NCI-H2171 (cell line): ENCODE measurements at regions not wholly inside any gene's neighbourhood (a gene's known extent, or its start where the extent isn't known, plus 50 kb on each side); places are given as distances from the start of the nearest gene placed in this dataset.

Experiments used
- DNase-seq: peaks from one replicate; lab custom pipeline; 2025; lab: John Stamatoyannopoulos, UW

DNA sequence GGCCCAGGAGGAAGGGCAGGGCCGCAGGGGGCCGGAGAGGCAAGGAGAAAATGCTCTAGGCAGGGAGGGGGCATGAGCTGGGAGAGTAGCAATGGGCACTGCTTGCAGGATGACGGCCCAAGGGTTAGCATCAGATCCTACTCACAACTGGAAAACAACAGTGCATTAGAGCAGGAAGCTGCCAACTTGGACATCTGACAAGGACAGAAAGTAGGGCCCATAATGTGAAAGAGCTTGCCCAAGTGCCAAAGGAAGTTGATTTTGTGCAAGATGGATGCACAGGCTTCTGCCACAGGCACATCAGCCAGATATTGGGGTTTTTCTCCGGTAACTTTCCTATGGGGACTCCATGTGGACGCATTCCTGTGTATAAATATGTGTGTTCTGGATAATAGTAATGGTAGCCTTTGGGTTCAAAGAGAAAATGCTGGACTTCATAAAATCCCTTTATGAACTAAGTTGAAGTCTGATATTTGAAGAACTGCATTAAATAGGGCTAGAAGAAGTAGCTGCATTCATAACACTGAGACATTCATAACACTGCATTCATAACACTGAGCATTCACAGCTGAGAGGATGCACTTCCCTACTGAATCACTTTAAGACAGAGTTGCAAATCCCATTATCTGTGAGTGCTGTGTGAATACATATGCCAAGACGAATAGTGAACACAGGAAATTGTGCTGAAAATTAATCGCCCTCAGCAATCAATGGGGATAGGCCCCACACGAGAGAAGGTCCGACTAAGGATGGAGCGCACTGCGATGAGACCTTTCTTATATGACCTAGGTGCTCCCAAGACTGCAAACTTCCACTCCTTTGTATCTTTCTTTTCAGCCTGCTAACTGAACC lies 235.6 kb upstream of the PRDM1 start:
- no peak for DNase-seq

DNA sequence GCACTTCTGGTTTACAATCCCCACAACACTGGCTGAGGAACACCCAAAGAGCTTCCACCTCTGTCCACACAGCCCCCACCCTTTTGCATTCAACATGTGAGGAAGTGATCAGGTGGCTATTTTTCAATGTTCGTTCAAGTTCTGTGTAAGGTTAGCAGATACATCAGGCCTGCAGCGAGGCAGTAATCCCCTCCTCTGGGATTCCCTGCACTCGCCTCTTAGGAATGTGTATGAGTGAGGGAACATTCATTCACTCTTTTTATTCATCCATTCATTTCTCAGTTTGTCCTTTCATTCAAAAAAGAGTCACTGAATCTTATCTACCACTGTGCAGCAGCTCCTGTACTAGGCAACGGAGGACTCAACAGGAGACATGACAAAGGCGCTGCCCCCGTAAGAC lies 236.4 kb upstream of the PRDM1 start:
- DNase-seq, result no peak

DNA sequence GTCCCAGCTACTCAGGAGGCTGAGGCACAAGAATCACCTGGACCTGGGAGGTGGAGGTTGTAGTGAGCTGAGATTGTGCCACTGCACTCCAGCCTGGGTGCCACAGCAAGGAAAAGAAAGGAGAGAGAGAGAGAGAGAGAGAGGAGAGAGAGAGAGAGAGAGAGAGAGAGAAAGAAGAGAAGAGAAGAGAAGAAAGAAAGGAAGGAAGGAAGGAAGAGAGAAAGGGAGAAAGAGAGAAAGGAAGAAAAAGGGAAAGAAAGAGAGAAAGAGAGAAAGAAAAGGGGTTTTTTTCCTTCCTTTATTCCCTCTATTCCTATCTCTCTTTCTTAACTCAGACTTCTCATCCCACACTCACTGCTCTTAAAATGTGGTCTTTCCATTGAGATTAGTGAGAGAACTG lies 238.7 kb upstream of the PRDM1 start:
- DNase-seq, result no peak

DNA sequence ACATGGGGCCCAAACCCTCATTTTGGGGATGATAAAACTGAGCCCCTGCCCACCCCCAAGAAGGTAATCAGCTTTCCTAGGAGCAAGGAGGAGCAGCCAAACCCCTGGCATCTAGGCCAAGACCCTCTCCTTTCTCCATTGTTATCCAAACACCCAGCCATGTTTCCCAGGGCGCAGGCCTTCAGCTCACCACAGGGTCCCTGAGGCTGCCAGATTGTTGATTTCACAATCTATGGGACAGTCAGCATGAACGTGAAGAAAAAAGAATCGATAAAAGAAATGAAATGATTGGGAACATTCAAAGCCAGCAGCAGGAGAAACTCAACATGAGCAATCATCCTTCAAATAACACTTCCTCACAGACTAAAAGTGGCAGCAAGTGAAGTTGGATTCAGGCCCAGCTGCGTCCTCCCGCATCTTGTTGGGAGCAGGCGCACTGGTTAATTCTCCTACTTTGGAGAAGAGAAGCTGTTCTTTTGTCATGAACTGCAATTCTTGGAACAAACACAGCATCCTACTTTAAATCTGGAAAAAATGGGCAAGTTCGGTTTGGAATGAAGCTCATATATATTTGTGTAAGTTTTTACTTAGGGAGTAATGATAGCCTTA lies 241.8 kb upstream of the PRDM1 start:
- no peak for DNase-seq

DNA sequence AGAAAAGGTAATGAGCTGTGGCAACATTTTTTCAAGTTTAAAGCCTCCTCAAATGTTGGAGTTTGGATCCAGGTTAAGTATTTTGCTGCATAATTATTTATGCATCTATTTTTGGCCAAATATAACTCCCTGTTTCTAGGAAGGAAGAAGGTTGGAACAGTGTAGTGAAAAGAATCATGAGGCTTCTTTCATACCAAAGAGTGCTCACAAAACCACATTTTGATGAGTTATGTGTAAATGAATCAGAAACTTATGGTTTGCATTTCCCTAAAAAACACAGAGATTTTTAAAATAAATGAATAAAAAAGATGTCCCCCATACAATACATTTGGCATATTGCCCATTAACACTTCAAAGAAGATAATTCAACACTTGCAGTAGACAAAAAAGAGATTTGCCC lies 246.9 kb upstream of the PRDM1 start:
- no peak for DNase-seq

DNA sequence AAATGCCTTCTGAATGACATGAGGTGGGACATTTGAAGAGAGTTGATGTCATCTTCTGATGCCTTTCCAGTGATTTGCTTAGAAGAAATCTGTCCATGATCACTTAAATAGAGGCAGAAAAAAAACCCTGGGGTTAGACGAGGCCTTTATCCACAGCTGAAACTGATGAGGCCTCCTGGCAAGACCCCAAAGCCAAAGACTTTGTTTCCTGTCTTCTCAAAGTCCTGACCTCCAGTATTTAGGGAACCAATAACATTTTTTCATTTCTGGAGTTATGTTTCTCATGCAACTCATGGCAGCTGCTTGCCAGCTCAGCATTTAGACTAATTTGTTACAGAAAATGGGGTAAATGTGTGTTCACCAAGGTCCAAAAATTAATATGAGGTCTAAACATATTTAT lies 248.0 kb upstream of the PRDM1 start:
- DNase-seq, result no peak

DNA sequence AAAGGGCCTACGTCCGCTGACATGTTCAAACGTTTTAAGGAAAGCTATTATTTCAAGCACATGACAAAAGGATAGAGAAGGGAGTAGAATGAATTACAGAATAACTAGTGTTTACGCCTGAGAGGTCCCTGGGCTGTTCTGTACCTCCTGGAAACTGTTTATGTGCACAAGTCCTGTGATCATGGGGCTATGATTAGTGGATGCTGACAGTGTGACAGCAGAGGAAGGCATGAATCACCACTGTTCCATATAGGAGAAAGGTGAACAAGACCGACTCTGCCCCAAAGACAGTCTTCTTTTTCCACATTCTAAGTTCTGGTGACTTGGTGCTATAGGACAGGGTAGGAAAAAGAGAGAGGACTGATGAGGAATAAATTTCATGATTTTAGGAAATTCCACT lies 249.2 kb upstream of the PRDM1 start:
- no peak for DNase-seq

DNA sequence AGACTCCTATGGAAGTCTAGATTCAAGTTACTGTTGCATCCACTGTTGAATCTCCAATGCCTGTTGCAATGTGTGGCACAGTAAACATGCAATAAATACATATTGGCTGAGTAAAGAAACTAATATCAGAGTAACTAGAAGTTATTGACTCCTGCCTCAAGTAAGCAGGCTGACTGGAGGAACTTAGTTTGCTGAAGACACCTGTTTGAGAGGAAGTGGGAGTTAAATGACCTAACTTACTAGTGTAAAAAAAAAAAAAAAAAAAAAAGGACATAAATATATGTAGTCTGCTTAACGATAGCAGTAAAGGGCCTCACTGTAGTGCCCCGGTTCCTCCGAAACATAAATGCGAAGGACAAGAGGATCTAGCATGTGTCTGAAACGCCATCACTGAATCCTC lies 249.8 kb upstream of the PRDM1 start:
- DNase-seq, result no peak

DNA sequence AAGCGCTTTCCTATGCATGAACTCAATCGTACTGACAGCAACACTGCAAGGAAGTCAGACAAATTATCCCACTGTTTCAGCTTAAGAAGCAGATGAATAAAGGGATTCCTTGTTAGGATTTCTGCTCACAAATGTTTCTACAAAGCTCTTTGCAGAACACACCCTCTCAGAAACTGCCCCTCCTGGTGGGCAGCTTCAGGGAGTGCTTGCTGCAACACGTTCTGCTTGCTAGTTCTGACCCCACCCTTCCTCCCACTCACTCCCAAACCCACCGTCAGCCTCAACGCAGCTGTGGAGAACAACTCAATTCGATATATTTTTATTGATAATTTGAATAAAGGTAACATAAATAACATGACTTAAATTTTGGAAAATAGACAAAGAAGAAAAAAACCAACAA lies 250.8 kb upstream of the PRDM1 start:
- no peak for DNase-seq

DNA sequence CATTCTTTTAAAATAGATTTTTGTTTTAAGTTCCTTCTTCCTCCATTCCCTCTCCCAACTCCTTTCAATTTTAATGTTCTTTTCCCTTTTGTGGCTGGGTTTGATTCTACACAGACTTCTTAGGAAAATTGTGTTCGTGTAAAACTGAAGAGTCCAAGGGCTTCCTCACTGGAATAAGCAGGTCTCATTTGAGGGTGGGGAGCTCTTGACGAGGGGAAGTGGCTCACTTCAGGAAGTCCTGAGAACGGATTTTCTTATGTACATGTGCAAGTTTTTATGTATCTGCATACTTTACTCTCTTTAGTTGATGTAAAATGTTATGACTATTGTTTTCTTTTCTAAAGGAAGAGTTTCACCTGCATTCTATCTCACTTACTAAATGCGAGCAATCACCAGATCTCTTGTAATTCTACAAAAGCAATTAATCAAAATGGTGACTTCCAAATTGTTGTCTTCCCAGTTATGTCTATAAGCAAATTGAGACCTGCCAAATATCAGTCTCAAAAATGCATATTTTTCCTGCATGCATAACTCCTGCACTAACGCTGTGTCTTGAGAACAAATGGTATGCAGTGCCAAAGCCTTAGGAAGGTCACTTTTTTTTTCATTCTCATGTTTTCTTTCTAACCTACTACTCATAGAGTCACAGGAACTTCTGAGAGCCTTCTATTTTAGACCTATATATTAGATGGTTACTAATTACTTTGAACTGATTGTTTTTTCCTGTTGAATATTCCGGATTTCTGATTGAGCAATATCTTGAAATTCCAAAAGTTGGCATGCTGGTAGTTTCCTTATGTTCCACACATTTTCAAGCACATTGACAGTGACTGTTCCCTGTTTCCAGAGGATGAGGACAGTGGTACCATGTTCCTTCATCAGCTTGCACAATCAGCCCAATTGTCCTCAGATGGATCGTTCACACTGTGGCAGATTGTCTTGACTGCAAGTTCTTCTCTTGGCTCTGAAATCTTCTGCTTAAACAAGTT lies 251.9 kb upstream of the PRDM1 start:
- no peak for DNase-seq

DNA sequence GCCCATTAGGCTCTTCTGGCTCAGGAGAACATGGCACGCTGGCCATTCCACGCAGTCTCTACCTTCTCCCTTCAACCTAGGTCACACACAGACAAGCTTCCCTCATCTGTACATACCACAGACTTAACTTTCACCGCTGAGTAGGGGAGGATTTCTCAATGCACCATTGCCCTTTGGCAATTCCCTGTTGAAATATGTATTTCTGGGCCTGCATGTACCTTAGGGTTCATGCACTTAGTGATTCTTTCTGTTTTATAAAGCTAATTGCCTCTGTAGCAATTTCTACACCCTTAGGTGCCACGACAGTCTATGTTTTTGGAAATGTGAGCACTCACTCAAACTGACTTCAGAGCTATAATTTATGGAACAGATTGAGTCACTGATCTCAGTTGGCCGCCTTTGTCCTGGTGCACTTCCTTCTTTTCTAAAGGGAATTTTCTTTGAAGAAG lies 253.8 kb upstream of the PRDM1 start:
- no peak for DNase-seq

DNA sequence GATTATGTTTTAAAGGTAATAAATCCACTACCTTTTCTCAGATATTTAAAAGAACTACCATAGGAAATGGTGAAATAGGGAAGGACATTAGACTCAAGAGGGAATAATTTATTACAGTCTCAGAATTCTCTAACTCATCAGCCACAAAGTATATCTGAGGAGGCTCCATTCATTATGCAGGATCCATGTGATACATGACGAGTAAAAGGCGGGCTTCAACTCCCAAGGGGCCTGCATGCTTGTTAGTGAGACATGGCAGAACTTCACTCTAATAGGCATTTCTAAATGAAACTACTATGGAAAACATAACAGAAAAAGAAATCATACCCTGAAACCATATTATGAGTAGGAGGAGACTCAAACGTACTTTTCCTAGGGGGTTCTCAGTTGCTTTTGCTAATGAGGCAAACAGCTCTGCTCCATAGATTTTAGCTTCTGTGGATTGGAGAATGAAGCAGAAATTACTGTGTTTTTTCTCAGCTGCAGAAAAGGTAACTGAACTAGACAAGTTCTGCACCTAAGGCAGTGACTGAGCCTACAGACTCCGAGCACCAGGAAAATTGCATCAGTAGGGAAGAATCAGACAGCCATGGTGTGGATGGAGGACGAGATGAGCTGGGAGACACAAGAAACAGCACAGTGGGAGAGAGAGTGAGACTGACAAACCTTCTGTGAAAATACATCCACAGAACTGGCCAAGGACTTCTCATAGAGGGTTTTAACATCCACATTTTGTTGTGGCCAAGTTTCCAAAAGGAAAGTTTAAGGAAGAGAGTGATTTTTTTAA lies 254.6 kb upstream of the PRDM1 start:
- DNase-seq, result no peak

DNA sequence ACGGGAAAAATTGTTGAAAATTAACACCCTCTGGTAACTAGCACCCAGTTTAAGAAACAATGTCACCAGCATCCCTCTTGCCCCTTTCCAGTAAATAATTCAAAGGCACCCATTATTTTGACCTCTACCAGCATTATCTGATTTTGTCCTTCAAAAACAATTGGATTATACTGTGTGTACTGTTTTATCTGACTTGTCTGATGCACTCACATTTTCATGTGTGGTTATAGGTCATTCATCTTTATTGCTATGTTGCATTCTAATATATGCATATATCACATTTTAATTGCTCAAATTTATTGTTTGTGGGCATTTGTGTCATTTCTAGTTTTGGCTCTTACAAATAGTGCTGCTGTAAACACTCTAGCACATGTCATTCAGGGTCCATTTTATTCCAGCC lies 260.9 kb upstream of the PRDM1 start:
- DNase-seq, result no peak

DNA sequence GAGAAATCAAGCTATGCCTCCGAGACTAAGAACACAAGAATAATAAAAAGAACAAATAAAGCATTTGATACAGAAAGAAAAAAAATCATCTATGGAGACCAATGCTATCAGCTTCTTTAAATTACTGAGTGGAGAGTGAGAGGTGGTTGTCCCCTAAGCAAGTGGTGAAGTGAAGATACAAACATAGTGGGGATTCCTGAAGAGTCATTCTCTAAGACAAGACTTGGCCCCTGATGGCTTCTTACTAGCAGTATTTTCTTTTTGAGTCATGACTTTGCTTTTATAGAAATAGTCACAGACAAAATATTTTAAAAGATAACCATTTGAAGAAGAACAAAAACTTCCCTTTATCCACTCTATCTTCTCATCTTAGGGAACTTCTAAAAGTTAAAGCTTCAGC lies 261.4 kb upstream of the PRDM1 start:
- DNase-seq, result no peak

DNA sequence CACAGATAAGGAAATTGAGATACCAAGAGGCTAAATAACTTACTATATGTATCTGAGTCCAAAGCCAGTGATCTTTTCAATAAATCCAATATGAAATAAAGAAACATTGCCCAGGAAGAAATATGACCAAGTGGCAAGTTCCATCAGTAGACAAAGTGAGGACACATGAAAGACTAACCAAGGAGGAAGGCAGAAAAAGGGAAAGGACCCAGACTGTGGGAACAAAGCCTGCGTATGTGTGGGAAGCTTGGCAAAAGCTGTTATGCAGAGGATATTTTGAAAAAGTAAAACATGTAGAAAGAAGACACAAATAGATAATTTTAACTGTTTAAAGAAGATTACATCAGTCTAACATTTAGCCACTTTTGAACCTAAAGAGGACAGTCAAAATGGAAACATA lies 264.4 kb upstream of the PRDM1 start:
- no peak for DNase-seq

DNA sequence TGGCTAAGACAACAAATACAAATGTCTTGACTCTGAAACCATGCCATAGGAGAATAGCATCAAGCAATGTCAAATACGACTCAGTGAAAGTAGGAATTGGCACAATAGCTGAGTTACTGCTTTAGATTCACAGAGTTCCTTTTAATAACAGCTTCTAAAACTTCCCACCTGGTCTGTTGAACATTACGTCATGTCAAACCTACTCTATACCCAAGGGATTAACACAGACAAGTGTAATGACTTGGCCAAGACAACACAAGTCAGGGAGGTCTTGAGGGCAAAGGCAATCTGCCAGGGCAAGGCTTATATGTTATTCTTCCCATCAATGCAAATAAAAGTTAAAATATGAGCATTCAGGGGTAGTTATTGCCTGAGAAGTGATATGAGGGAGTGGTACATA lies 265.1 kb upstream of the PRDM1 start:
- DNase-seq, result no peak

DNA sequence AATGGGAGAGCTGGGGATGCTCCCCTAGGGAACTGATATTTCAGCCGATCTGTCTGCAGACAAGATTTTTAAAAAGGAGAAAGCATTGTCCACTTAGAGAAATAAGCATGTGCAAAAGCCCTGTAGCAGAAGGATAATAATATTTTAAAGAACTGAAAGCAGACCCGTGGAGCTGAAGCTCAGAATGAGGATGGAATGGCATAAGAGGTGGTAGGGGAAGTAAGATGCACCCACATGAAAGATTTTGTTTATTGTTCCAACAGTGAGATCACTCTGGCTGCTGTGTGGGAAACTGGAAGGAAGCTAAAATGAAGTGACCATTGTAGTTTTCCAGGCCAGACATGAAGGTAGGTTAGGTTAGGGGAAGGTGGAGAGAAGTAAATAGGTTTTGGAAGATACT lies 266.4 kb upstream of the PRDM1 start:
- no peak for DNase-seq

DNA sequence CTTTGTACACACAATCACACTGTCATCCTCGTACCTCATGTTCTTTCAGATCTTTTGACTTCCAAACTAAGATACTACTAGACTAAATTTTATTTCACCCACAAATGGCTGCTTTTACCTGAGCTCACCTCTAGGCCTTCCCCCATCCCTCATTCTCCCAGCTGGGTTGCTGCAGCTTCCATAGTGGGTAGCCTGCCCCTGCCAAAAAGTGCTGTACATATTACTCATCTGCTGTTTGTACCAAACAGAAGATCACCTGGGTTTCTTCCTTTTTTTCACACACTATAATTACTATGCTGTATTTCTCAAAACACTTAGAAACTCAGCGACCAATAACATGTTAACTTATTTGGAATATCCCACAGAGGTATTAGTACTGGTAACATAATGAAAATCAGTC lies 267.6 kb upstream of the PRDM1 start:
- DNase-seq, result no peak

DNA sequence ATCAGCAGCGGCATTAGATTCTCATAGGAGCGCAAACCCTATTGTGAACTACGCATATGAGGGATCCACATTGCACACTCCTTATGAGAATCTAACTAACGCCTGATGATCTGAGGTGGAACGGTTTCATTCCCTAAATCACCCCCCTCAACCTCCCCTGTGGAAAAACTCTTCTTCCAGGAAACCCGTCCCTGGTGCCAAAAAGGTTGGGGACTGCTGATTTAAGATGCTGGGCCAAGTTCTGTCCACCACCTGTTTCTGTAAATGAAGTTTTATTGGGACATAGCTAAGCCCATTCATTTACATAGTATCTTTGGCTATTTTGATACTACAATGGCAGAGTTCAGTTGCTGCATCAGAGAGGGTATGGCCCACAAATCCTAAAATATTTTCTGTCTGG lies 268.2 kb upstream of the PRDM1 start:
- DNase-seq, result no peak

DNA sequence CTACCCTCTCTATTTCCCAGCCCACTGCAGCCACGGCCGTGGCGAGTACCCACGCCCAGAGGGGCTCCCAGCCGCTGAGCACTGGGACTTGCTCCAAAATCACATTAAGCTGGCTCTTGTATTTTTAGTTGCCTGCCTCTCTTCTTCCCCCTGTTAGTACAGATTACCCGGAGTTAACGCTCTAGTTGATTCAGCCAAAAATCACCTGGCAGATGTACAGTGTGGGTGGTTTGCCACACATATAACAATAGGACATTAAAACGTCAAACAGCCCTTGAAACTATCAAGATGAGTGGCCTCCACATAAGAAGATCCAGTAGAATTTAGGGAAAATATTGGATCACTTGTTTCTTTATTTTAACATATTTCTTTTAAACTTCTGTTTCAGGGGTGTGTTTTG lies 268.8 kb upstream of the PRDM1 start:
- DNase-seq, result peak; percentile 41

DNA sequence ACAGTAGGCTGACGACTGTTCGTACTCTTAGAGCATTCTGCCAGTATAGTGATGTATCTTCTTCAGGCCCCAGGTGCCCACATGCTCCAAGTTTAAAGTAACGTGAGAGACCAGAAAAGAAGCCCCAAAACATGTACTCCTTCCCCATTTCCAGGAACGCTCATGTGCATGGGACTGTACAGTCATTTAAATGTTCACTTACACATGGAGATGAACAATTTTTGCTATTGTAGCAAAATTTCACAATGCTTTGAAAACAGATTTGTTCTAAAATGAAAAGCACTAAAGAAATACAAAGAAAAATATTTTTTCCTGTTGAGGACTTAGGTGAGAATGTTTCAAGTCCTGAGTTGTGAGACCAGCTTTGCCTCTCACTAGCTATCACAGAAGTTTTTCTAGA lies 269.3 kb upstream of the PRDM1 start:
- no peak for DNase-seq
